Ovary (tissue), 3 donors: ENCODE measurements at regions not wholly inside any gene's neighbourhood (a gene's known extent, or its start where the extent isn't known, plus 50 kb on each side); places are given as distances from the start of the nearest gene placed in this dataset.

Source experiments
- POLR2A ChIP-seq: fragments of 450-650 bp; IDR thresholded peaks from one replicate; pipeline ENCODE4 v1.6.1; 2017; ENCODE audit warnings: antibody characterized with exemption, mild to moderate bottlenecking, moderate library complexity
- TF ChIP-seq, protein P1 (sequence below), 3 donors: fragments of 450-650 bp in 2 of 3; fragments of 200-600 bp in 1 of 3; IDR thresholded peaks; one replicate each; pipeline versions ENCODE4 v1.5.1 to v1.8.0; 2016 to 2022; ENCODE audit warnings: antibody characterized with exemption in 3 of 3, mild to moderate bottlenecking in 1 of 3
- donor health status: DM: no; HTN: no; CAD: no.

DNA sequence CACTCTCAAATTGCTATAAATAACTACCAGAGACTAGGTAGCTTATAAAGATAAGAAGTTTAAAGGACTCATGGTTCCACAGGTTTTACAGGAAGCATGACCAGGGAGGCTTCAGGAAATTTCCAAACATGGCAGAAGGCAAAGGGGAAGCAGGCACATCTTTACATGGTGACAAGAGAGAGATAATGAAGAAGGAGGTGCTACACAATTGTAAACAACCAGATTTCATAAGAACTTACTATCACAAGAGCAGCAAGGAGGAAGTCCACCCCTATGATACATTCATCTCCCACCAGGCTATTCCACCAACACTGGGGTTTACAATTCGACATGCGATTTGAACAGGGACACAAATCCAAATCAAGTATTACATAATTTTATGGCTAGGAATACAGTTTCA lies 257.7 kb downstream of the BTG1 start:
- TF ChIP-seq, protein P1, sequence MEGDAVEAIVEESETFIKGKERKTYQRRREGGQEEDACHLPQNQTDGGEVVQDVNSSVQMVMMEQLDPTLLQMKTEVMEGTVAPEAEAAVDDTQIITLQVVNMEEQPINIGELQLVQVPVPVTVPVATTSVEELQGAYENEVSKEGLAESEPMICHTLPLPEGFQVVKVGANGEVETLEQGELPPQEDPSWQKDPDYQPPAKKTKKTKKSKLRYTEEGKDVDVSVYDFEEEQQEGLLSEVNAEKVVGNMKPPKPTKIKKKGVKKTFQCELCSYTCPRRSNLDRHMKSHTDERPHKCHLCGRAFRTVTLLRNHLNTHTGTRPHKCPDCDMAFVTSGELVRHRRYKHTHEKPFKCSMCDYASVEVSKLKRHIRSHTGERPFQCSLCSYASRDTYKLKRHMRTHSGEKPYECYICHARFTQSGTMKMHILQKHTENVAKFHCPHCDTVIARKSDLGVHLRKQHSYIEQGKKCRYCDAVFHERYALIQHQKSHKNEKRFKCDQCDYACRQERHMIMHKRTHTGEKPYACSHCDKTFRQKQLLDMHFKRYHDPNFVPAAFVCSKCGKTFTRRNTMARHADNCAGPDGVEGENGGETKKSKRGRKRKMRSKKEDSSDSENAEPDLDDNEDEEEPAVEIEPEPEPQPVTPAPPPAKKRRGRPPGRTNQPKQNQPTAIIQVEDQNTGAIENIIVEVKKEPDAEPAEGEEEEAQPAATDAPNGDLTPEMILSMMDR (IDR thresholded peaks at IDR 0.05), result no peak
- no peak for TF ChIP-seq POLR2A
